ENCODE measurements at regions not wholly inside any gene's neighbourhood (a gene's known extent, or its start where the extent isn't known, plus 50 kb on each side); places are given as distances from the start of the nearest gene placed in this dataset.
A peak's percentile ranks its signal among the peaks of the same experiment; 100 is the strongest.
"Not testable (repeated sequence)": the region's sequence is repeated elsewhere in the genome, so short reads cannot be mapped to it uniquely, and the experiment has no call there.

GRCh38 chr1:223992456-223993246 lies 121.3 kb upstream of the FBXO28 start:
- peaks cover 0 to 11% (median 0%) of the 10 kb centered on the region in 4 donors for H3K4me1 ChIP-seq

GRCh38 chr1:223991297-223991857 lies 122.5 kb upstream of the FBXO28 start:
- not testable (repeated sequence) for H3K36me3 ChIP-seq; H3K9me3 ChIP-seq; H3K27me3 ChIP-seq; DNase-seq (ENCODE audit: low spot score in 2 of 2); H3K4me3 ChIP-seq; H3K27ac ChIP-seq
- H3K4me1 ChIP-seq: peaks cover 0 to 11% (median 0%) of the 10 kb centered on the region in 4 donors
- 97 to 99% methylated on average over 10 of the region's 10 CpGs for WGBS, 2 donors

More at GRCh38 chr1:223992456-223993246, 121.3 kb upstream of the FBXO28 start:
- Histone ChIP-seq H3K4me3 (peak overlapping the region; percentile 43 to 91 (median 66)), H3K27ac (peak overlapping the region; percentile 83 to 89 (median 86))
- not testable (repeated sequence) for H3K36me3 ChIP-seq, H3K9me3 ChIP-seq, H3K27me3 ChIP-seq
- TF ChIP-seq CTCF (IDR thresholded peaks at IDR 0.05) (peak in 2 of 5 experiments; percentile 27 to 52), EP300 (IDR thresholded peaks at IDR 0.05) (peak; percentile 85 to 98), POLR2A (IDR thresholded peaks at IDR 0.05) (peak; percentile 78 to 98)
- 0% methylated on average over 5 to 30 of the region's 70 CpGs for WGBS, 2 donors
- DNase-seq (ENCODE audit: low spot score in 2 of 2): peak; percentile 100

- not testable (repeated sequence) for H3K27ac ChIP-seq; DNase-seq (ENCODE audit: low spot score in 2 of 2); H3K27me3 ChIP-seq; H3K4me3 ChIP-seq; H3K36me3 ChIP-seq; H3K9me3 ChIP-seq; H3K4me1 ChIP-seq
- WGBS, 2 donors: 96 to 100% methylated on average over 4 of the region's 4 CpGs
Observed at GRCh38 chr1:223961985-223962384, 116.2 kb upstream of the TP53BP2 start.

GRCh38 chr1:223952801-223953200 lies 107.1 kb upstream of the TP53BP2 start:
- not testable (repeated sequence) for H3K4me3 ChIP-seq; DNase-seq (ENCODE audit: low spot score in 2 of 2); H3K27ac ChIP-seq; H3K9me3 ChIP-seq; H3K4me1 ChIP-seq; H3K27me3 ChIP-seq
- H3K36me3 ChIP-seq: peaks cover 0 to 11% (median 0%) of the 10 kb centered on the region in 3 donors
- WGBS, 2 donors: 41 to 50% methylated on average over 2 of the region's 2 CpGs

- H3K9me3 ChIP-seq; H3K4me3 ChIP-seq; H3K27me3 ChIP-seq; H3K4me1 ChIP-seq; H3K27ac ChIP-seq; DNase-seq (ENCODE audit: low spot score in 2 of 2): not testable (repeated sequence)
- 90 to 91% methylated on average over 13 to 14 of the region's 14 CpGs for WGBS, 2 donors
- H3K36me3 ChIP-seq: peaks cover 0 to 11% (median 0%) of the 10 kb centered on the region in 3 donors
Observed at GRCh38 chr1:223951551-223951950, 105.8 kb upstream of the TP53BP2 start.

- 82% methylated on average over 4 of the region's 10 CpGs; no CpG with 5 or more reads in 1 of the 2 donors for WGBS, 2 donors
Observed at GRCh38 chr1:223949944-223950343, 104.2 kb upstream of the TP53BP2 start.

GRCh38 chr1:223948041-223948440 lies 102.3 kb upstream of the TP53BP2 start:
- not testable (repeated sequence) for DNase-seq (ENCODE audit: low spot score in 2 of 2); H3K27me3 ChIP-seq; H3K27ac ChIP-seq; H3K4me3 ChIP-seq; H3K4me1 ChIP-seq; H3K9me3 ChIP-seq
- H3K36me3 ChIP-seq: peaks cover 0 to 11% (median 0%) of the 10 kb centered on the region in 3 donors
- WGBS, 2 donors: 80% methylated on average over 4 to 5 of the region's 12 CpGs

More at GRCh38 chr1:223949944-223950343, 104.2 kb upstream of the TP53BP2 start:
- not testable (repeated sequence) for H3K9me3 ChIP-seq; H3K27ac ChIP-seq; H3K4me3 ChIP-seq; H3K27me3 ChIP-seq; H3K4me1 ChIP-seq; DNase-seq (ENCODE audit: low spot score in 2 of 2)
- H3K36me3 ChIP-seq: peaks cover 0 to 11% (median 0%) of the 10 kb centered on the region in 3 donors

- not testable (repeated sequence) for H3K4me3 ChIP-seq; H3K36me3 ChIP-seq; H3K27me3 ChIP-seq; DNase-seq (ENCODE audit: low spot score in 2 of 2); H3K9me3 ChIP-seq; H3K27ac ChIP-seq; H3K4me1 ChIP-seq
- WGBS, 2 donors: 65 to 71% methylated on average over 2 of the region's 2 CpGs
Observed at GRCh38 chr1:223936592-223936991, 90.8 kb upstream of the TP53BP2 start.

GRCh38 chr1:223931476-223931875 lies 85.7 kb upstream of the TP53BP2 start:
- not testable (repeated sequence) for H3K4me3 ChIP-seq

GRCh38 chr1:223920805-223921204 lies 75.1 kb upstream of the TP53BP2 start:
- 100% methylated on average over 1 of the region's 4 CpGs for WGBS, 2 donors

More at GRCh38 chr1:223931476-223931875, 85.7 kb upstream of the TP53BP2 start:
- WGBS, 2 donors: 33 to 43% methylated on average over 1 of the region's 1 CpG
- not testable (repeated sequence) for H3K36me3 ChIP-seq; H3K9me3 ChIP-seq; DNase-seq (ENCODE audit: low spot score in 2 of 2); H3K27me3 ChIP-seq; H3K27ac ChIP-seq; H3K4me1 ChIP-seq

GRCh38 chr1:223915476-223915875 lies 69.7 kb upstream of the TP53BP2 start:
- not testable (repeated sequence) for H3K27ac ChIP-seq
- 0 to 29% methylated on average over 1 of the region's 2 CpGs for WGBS, 2 donors

More at GRCh38 chr1:223920805-223921204, 75.1 kb upstream of the TP53BP2 start:
- not testable (repeated sequence) for H3K4me1 ChIP-seq, H3K36me3 ChIP-seq, H3K27me3 ChIP-seq, H3K9me3 ChIP-seq, H3K4me3 ChIP-seq, H3K27ac ChIP-seq
- DNase-seq (ENCODE audit: low spot score in 2 of 2): peak; percentile 22 to 73

GRCh38 chr1:223913715-223914114 lies 68.0 kb upstream of the TP53BP2 start:
- not testable (repeated sequence) for H3K9me3 ChIP-seq; H3K4me1 ChIP-seq; H3K4me3 ChIP-seq; H3K27me3 ChIP-seq; DNase-seq (ENCODE audit: low spot score in 2 of 2); H3K36me3 ChIP-seq; H3K27ac ChIP-seq
- WGBS, 2 donors: 67 to 76% methylated on average over 2 of the region's 2 CpGs

More at GRCh38 chr1:223915476-223915875, 69.7 kb upstream of the TP53BP2 start:
- not testable (repeated sequence) for H3K36me3 ChIP-seq; DNase-seq (ENCODE audit: low spot score in 2 of 2); H3K4me3 ChIP-seq; H3K9me3 ChIP-seq; H3K27me3 ChIP-seq; H3K4me1 ChIP-seq

Data from tibial nerve (tissue), 4 donors.